IPS DF 4.7 (cell line): ENCODE measurements at regions not wholly inside any gene's neighbourhood (a gene's known extent, or its start where the extent isn't known, plus 50 kb on each side); places are given as distances from the start of the nearest gene placed in this dataset.
"Not testable (repeated sequence)": the region's sequence is repeated elsewhere in the genome, so short reads cannot be mapped to it uniquely, and the experiment has no call there.

Experiments
- DNase-seq: peaks from one replicate; pipeline ENCODE4 v3.0.0-alpha.2; 2013; ENCODE audit warnings: low spot score; ENCODE audit errors: extremely low read depth

DNA sequence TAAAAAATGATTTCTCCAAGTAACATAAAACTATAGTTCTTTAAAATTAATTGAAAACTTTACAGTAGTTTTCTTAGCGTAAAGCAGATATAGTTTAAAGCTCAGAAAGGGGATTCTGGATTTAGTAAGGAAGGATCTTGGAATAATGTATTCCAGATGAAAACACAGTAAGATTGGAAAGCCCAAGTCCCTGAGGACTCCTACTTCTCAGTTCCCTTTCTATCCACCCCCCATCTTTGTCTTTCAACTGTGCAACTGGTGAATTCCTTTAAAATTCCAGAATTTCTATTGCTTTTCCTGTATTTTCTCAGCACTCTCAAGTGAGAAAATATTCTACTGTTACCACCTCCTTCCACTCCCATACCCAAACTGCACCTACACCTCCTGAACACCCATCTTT, 184.5 kb upstream of the FBN2 start:
- DNase-seq: no peak

DNA sequence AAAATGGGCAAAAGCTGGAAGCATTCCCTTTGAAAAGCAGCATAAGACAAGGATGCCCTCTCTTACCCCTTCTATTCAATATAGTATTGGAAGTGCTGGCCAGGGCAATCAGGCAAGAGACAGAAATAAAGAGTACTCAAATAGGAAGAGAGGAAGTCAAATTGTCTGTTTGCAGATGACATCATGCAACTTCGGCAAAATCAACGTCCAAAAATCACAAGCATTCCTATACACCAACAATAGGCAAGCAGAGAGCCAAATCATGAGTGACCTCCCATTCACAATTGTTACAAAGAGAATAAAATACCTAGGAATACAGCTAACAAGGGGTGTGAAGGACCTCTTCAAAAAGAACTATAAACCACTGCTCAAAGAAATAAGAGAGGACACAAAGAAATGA, 192.0 kb upstream of the FBN2 start:
- not testable (repeated sequence) for DNase-seq

- not testable (repeated sequence) for DNase-seq
These were observed 197.6 kb upstream of the FBN2 start for GRCh38 chr5:128735656-128736055.

DNA sequence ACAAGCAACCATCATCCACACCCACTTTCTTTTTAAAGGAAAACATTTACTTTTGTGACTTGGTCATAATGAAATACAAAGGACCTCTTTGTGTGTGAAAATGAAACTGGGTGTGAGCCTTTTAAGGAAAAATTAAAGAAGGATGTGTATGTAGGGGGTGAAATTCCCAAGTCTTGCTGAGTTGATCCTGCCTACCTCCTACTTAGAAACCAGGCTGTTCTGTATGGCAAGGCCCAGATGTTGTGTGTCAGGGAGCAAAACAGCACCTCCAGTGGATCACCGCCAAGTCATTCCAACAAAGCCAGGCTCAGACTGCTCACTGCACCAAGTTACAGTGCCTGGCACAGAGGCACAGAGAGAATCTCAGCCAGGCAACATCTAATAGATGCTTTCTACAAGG, 198.5 kb upstream of the FBN2 start:
- DNase-seq: no peak

- DNase-seq: no peak
These were observed 211.3 kb upstream of the FBN2 start for GRCh38 chr5:128749136-128749898.

GRCh38 chr5:128750155-128750554, 212.1 kb upstream of the FBN2 start:
- no peak for DNase-seq

GRCh38 chr5:128757196-128757959, 207.9 kb upstream of the SLC27A6 start:
- no peak for DNase-seq

- DNase-seq: no peak
These were observed 202.5 kb upstream of the SLC27A6 start for GRCh38 chr5:128762661-128763306.

- DNase-seq: no peak
These were observed 202.0 kb upstream of the SLC27A6 start for GRCh38 chr5:128763321-128763720.

DNA sequence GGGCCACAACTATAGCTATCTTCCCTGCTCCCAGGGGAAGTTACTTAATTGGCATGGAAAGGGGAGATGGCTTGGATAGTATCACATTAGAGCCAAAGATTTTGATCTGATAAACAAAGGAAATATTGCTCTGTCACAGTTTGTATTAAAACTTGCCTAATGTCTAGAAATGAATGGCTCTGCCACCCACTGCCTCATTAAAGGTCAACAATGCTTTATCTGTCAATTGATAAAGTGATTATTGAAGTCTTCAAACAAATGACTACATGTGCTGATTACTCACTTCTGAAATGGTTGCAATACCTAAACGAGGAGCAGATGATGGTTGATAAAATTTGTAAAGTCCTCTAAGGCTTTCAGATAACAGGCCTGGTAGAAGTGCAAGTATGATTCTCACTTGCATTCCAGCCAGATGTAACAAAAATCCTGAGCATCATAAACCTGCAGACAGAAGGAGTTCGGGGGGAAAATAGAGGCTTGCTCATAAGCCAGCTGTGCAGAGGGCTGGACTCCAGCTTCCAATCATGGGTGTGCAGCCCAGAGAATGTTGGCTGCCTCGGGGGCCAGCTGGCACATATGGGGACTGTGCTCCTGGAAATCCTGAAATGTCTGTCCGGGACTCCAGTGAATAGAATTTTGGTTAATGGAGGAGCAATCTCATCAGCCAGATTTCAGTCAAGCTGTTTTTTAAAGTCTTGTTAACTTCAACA, 200.5 kb upstream of the SLC27A6 start:
- no peak for DNase-seq

GRCh38 chr5:128765448-128766061, 199.7 kb upstream of the SLC27A6 start:
- no peak for DNase-seq

DNA sequence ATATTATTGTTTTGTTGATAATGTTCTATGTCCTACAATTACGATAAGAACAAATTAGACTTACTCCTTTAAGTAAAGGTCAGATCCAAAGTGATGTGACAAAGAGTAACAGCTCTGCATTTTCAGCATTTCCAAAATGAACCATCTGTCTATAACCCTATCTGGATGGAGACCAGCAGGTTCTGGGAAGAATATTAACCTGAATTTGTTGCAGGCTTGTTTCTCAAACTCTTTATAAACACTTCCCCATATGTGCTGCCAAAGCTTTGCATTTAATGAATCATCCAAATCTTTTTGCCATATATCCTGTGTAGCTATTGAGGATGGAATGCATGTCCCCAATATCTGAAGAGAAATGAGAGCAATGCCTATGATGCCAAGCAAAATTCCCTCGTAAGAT, 198.9 kb upstream of the SLC27A6 start:
- DNase-seq: no peak

- DNase-seq: no peak
These were observed 194.4 kb upstream of the SLC27A6 start for GRCh38 chr5:128770907-128771306.

- DNase-seq: no peak
These were observed 192.9 kb upstream of the SLC27A6 start for GRCh38 chr5:128772356-128772755.

DNA sequence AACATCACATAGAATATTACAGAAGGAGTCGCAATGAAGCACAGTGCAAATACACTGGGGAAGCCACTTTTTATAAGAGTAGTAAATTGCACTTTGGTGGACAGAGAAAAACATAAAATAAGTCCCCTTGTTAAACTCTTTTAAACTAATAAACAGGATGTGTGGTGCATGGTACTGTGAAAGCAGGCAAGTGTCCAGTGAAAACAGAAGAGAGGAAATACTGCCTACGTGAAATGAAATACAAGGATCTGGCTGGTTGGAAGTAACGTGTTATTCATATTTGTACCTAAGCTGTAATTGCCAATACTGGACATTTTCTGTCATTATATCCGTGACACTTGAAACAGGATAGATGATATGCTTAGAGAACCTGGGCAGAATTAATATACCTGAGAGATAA, 191.9 kb upstream of the SLC27A6 start:
- no peak for DNase-seq

GRCh38 chr5:128774605-128775004, 190.7 kb upstream of the SLC27A6 start:
- no peak for DNase-seq

DNA sequence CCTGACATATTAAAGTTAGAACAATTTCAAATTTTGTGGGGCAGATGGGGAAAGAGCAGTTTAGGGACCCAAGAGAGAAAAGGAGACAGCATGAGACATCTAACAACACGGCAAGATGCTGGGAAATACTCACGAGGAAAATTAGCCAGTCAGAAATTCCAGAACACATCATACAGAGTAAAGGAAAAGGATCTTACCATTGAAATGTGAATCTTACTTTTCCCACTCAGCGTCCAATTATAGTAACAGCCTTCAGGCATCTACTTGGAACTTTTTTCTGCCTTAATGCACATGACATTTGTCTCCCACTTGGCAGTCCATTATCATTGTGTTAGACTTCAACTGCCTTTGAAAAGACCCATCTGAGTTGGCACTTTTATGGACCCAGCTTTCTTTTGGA, 189.7 kb upstream of the SLC27A6 start:
- no peak for DNase-seq

- no peak for DNase-seq
These were observed 188.2 kb upstream of the SLC27A6 start for GRCh38 chr5:128777052-128777451.

DNA sequence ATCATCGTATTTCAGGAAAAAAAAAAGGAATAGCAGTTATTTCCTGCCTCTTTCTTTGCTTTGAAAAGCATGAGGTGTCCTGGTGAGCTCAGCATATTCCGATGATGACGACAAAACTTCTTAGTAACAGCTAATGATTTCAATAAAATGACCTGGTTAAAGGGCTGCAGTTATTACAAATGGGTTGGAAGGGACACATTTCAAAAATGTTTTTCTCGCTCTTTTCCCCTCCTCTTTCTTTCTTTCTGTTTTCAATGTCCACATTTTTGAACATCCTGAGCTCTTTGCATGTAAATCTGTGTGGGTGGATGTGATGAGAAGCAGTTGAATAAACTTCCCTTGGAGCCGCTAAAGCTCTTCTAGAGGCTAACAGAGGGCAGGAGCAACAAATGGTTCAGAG, 186.8 kb upstream of the SLC27A6 start:
- DNase-seq: no peak

GRCh38 chr5:128782446-128782845, 182.8 kb upstream of the SLC27A6 start:
- DNase-seq: no peak

- no peak for DNase-seq
These were observed 180.6 kb upstream of the SLC27A6 start for GRCh38 chr5:128784726-128785125.
